ENCODE measurements at regions not wholly inside any gene's neighbourhood (a gene's known extent, or its start where the extent isn't known, plus 50 kb on each side); places are given as distances from the start of the nearest gene placed in this dataset.
A peak's percentile ranks its signal among the peaks of the same experiment; 100 is the strongest.

- peak; percentile 64 to 89 for TF ChIP-seq CTCF (conservative IDR thresholded peaks at IDR 0.05; ENCODE audit: low read depth in 2 of 2)
- TF ChIP-seq EZH2 (IDR thresholded peaks at IDR 0.05; ENCODE audit: low read depth, unreplicated experiment) = no peak
- no peak for TF ChIP-seq ZNF331 (CRISPR knock-in tag; IDR thresholded peaks at IDR 0.05; ENCODE audit: low read depth)
- TF ChIP-seq STAT1 (IDR thresholded peaks at IDR 0.05; ENCODE audit: unreplicated experiment) = no peak
- TF ChIP-seq CREB1 (CRISPR knock-in tag; IDR thresholded peaks at IDR 0.05; ENCODE audit: low read depth) = no peak
- TF ChIP-seq POLR2AphosphoS5 (IDR thresholded peaks at IDR 0.05; ENCODE audit: low read depth) = no peak
- no peak for TF ChIP-seq ZNF462 (CRISPR knock-in tag; IDR thresholded peaks at IDR 0.05)
- no peak for TF ChIP-seq REST (IDR thresholded peaks at IDR 0.05; ENCODE audit: unreplicated experiment)
- TF ChIP-seq EZH2phosphoT487 (IDR thresholded peaks at IDR 0.05; ENCODE audit: unreplicated experiment) = no peak
- no peak for TF ChIP-seq ETS1 (IDR thresholded peaks at IDR 0.05)
- TF ChIP-seq JUNB (IDR thresholded peaks at IDR 0.05; ENCODE audit: unreplicated experiment) = no peak
Measured at GRCh38 chr1:47624531-47624930, 186.7 kb downstream of the FOXD2 start.
